ENCODE measurements at regions not wholly inside any gene's neighbourhood (a gene's known extent, or its start where the extent isn't known, plus 50 kb on each side); places are given as distances from the start of the nearest gene placed in this dataset.

DNA sequence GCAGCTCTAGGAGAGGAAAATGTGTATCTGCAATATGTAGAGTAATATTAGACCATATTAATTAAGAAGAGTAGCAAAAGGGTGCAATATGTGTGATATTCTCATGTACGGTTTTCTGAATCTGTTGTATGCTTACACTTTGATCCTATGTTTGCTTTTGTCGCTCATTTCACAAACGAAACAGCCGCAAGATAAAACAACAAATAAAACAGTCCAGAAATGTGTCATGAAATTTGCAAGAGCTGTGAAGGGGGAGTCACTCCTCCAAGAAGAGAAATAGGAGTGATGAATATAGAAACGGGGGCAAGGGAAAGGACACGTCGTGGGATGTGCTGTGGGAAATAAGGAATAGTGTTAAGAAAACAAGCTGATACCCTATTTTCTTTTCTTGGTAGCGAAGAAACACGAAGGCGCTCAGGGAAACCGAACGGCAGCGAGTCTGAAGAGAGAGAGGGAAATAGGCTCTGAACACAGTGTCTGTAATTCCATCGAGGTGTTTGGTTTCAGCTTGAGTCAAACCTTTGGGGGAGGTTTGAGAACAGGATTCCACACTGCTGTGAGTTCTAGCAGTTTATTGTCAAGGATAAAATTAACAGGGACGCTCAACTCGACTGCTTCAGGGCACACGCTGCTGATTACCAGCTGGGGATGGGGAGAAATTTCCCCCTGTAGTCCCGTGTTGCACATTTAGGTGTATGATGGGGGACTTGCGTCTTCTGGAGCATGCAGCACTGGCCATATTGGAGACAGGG, 595.6 kb upstream of the TENM3 start:
- no peak for DNase-seq

DNA sequence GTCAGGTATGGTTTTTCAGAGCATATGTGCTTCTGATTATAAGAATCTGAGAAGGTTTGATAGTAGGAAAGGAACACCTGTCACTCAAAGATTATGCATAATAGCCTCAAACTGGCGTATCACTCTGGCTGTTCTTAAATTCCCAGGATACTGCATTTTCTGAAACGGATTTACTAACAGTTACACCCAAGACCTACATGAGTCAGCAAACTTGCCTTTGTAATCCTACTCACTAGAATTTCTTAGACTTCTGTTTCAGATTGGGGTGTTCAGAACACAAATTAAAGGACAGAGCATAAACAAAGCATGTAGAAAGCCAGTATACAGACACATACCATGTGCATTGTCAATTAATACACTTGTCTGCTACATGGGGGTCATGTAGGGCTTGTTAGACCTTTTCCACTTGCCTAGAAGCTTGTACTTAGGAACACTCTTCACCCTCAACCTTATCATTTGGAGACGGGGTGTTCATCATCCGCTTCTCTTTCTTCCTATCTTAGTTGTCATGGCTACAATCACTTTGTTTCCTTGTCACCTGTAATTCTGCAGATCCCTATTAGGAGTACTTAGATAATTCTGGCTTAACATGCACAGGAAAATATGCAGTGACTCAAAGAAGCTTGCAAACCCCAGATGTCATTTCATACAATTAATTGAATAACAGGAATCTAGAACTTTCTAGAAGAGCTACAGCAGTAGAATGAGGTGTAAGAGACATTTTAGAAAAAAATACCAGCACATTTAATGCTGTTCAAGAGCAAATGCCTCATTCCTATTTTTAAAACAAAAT, 593.0 kb upstream of the TENM3 start:
- no peak for DNase-seq

DNA sequence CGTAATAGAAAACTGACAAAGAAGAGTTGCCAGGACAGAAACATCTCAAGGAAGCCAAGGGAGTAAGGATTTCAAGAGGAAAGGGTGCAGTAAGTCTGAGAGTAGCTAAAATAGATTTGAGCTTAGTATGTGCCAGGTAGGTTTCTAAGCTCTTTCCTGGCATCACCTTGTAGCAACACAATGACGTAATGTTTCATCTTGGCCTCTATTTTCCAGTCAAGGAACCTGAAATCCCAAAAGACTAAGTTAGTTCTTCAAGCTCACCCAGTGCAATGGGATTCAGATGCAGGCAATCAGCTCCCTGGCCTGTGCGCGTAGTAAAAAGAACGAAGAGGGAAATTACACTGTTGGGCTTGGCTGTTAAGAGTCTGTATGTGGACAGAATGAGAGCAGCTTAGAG, 586.5 kb upstream of the TENM3 start:
- no peak for DNase-seq

DNA sequence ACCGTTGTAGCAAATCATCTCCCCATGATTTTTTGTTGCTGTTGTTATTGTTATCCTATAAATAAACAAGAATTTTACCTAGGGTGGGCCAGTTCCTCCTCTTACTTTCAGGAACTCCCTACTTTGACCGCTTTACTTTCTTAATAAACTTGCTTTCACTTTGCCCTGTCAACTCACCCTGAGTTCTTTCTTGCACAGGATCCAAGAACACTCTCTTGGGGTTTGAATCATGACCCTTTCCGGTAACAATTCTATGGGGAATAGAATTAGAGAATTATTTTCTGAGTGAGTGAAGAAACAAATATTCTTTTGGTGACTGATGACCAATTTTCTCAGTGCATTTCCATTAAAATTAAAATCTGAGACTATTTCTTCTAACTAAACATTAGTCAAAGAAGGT, 584.0 kb upstream of the TENM3 start:
- no peak for DNase-seq

DNA sequence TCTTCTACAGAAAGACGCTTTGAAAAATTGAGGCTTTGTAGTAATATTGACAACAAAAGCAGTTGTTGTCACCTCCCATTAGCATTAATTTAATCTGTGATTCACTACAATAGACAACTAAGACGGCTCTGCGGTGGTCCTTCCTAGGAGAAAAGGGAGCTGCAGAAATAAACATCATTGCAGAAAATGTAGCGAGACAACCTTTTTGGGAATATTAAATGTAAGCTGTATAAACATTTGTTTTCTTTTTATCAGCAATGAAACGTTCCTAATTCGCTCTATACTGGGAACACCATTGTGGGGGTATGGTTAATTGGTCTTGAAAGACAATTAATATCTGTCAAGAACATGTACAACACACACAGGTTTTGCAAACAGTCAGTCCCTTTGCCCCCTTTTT, 583.3 kb upstream of the TENM3 start:
- no peak for DNase-seq

DNA sequence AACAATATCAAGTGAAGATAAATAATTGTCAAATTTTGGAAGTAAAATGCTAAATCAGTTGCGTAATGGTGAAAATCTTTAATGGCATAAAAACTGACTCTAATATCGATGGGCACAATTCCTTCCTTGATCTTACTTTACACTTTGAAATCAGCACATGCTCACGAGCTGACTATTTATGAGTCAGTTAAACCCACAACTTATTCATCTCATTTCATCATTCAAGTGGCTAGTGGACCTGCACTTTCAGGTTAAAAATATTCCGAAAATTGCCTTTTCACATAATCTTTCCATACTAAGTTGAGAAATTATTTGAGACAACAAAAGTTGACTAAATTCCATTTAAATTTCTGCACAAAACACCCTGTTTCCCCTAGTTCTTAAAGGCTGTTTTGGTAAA, 582.1 kb upstream of the TENM3 start:
- no peak for DNase-seq

DNA sequence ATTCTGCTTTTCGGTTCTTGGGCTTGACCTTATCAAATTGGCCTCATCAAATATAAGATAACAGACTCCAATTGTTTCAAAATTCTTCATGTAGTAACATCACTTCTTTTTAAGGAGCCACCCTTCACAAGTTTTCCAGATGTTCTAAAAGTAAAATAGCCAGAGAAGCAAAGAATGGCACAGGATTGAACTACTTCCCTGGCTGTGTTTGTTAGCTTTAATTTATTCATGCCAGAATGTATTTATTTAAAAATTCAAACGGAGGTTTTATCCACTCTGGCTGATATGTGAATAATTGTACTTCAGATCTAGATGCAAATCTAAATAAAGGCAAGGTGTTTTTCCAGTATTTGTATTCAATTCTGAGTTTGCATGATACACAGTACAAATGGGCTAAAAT, 581.3 kb upstream of the TENM3 start:
- DNase-seq = no peak

DNA sequence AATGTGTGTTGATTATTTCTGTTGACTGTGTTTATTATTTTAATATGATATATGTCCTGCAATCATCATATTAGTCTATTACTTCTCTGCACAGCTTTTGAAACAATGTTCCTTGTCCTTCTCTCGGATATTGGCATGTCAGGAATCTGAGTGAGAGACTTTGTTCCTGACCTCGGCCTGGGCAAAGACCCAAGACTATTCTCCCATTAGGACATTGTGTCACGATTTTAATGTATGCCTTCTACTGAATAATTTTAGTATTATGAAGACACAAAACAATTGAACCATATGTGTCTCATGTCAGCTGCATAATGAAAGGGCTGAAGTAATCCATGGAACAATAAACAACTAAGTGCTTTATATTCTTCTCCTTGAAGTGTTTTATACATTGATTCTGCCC, 580.8 kb upstream of the TENM3 start:
- DNase-seq = no peak

DNA sequence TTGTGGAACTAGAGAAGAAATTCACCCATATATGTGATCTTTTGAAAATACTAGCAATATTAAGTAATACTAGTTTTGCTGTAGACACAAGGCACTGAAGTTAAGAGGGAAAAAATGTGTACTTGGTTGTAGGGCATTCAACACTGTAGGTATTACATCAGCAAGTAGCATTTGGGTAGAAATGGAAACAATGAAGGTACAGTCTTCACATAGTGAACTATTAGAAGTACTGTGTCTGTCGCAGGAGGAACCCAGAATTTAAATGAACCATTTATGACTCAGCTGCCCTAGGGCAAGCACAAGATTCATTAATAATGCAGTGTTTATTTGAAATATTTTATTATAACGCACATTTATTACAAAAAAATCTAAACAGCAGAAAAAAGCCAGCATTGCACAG, 572.7 kb upstream of the TENM3 start:
- DNase-seq = no peak

DNA sequence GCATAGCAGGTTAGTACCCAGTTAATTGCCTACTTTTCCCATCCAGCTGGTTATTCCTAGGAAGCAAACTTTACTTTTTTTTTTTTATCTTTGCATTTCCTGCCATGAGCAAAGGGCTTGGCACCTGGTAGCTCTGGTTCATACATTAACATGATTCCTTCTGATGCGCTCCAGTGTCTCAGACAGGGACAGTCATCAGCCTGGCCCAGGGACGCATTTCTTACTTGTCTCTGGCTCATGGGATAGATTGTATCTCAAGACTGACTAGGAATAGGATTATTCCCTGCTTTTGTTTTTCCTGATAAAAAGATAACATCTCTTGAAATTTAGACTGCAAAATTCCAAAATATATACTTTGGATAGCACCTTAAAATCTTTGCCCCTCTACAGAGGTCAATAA, 571.5 kb upstream of the TENM3 start:
- no peak for DNase-seq

DNA sequence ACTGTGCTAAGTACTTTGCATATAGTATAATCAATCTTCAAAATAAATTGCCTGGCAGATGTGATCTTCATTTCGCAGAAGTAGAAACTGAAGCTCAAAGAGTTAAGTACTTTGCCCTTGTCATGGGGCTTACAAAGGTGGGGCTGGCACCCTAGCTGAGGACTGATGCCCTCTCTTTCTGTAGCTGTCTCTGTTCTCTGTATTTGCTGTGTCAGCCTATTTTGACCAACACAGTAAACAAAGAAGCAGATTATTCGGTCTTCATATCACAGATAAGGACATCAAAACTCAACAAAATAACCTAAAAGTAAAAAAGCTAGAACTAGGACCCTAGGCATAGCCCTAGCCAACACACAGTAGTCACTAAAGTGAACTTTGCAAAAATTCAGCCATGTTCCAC, 570.5 kb upstream of the TENM3 start:
- no peak for DNase-seq

DNA sequence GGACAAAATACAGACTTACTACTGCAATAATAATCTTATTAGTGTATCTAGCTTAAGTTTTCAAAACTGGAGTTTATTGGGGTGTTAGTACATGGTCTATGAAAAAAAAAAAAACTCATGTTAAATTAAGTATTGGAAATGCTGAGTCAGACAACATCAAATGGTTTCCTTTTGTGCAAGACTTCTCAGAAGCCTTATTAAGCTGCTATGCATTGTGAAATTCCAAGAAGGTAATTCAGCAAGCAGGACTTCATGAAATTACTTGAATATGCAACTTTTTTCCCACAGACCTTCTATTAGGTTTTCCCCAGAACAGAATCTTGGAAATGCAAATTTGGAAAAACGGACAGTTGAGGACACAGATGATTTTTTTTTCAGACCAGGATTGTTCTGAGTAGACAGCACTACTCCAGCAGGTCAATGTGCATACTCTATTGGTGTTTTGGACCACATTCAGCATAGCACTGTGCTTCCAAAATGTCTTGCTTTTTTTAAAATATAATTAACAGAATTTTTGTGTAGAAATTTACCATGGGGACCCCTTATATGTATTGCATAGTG, 568.8 kb upstream of the TENM3 start:
- no peak for DNase-seq

DNA sequence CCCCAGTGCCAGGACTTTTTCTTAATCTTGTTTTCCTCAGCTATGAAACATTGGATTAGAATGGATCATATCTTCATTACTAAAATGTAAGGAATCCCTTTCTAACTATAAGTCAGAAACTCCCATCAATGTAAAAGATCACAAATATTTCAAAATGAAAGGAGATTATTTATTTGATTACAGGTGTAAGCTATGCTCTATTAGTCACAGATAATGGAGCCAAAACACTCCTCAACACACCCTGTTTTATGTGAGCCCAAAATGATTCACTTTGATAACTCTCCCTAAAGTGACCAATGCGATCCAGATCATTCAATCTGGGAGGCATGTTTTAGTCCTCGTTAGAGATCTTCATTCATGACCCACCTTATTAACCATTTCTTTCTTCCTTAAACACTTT, 566.7 kb upstream of the TENM3 start:
- no peak for DNase-seq

DNA sequence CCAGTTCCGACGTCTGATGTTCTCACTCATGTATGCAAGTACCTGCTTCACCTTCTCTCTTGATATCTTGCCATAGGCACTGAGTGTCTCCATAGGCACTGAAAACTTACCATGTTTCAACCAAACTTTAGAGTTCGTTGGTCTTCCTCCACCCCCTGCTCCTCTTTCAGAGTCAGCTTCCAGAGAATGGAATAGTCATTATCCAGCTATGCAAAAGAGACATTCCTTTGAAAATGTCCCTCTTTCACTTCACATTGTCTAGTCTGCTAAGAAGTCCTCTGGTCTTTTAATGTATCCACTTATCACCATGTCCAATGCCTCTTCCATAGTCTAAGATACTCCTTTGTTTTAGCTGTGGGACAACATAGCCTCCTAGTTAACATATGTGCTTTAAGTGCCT, 566.0 kb upstream of the TENM3 start:
- DNase-seq = no peak

DNA sequence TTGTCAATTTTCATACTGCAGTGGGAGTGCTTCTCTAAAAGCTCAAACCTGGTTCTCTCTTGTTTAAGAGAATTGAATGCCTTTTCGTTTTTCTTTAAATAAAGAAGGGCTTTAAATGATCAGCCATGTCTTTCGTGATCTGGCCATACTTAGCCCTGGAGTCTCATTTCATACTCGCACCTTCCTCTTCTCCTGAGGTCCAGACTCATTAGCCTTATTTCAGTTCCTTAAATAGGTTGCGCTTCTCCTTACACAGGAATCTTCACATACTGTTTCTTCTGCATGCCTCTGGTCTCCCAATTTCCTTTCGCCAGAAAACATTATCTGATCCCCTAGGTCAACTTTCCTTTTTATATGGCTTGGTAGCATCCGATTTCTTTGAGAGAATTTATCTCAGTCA, 565.6 kb upstream of the TENM3 start:
- no peak for DNase-seq

DNA sequence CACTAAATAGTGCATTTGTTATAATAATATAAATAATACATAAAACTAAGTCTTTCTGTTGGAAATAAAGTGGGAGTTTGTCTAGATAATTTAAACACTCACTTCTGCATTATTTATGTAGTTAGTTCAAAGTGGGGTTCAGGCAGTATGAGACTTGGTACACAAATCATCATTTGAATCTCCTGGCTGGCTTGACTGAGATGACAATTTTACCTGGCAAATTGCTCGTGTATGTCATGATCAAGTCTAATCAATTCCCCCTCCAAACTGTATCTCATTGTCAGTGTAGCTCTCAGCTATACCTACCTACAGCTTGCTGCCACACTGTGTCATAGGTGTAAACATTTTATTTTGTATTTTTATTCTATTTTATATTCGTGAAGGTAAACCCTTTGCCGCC, 563.4 kb upstream of the TENM3 start:
- no peak for DNase-seq

DNA sequence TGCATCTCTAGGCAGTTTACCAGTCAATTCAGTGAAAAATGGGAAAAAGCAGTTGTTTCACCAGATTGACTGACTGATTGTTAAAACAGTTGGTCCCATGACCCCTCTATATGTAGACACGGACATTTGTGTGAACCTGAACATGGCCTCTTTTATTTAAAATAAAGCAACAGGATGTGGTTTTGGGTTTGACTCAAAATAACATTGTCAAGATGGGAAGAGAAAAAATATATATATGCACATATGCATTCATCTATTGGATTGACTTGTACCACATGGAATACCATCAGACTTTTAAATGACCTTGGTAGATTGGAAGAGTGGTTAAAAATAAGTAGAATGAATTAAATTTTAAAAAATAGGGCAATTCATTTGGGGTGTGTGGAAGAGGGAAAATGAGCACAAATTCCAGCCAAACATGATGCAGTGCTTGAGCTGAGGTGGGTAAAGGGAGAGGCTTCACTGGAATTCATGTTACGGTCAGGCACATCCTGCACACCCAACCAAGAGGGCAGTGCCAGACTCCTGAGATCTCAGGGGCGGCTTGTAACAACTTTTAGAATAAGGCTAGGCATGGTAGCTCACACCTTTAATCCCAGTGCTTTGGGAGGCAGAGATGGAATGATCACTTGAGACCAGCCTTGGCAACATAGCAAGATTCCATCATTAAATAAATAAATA, 560.7 kb upstream of the TENM3 start:
- no peak for DNase-seq

DNA sequence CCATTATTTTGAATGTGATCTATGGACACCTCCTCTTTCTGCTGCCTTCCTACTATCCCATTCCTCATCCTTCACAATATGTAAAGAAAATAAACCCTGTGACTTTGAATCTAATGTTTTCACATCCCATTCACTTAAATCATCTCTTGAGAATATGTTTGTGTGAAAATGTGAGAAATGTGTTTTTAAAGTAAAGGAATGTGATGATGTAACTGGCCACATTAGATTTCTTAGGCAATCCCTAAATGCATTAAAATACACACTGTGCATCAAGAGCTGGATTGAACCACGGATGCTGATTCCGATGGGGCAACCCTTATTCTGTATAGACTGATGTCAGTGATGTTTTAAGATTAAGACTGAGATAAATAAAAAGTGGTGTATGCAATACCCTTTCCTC, 558.9 kb upstream of the TENM3 start:
- no peak for DNase-seq

DNA sequence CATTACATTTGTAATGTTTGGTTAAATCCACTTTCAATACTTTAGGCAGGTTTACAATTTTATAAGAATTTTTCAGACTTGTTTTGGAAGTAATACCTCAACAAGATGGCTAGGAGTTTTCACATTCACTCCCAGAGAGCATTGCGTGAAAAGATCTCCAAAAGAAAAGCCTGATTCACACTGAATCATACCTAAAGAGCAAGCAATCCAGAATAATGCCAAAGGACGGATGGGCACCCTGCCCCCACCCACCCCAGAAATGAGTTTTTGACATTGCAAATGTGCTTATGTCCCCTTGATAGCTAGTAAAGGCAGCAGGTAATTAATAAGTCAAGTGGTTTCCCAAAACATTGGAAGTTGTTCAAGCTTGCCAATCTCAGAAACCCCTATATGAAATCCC, 557.7 kb upstream of the TENM3 start:
- DNase-seq = no peak

DNA sequence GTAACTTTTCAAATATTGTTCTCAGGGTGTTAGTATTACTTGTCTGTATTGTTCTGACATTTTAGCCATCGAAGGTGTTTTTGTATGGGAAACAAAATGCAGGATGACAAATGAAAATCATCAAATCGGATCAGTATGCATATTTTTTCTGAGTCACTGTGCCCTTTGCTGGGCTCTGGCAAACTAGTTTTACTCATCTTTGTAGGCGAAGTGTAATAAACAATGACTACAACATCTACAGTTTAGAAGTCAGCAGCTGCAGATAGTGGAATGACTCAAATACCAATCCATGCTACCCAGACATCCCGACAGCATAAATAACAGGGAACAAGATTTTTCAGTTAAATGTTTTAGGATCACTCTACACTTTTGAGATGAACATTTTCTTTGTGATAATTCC, 557.3 kb upstream of the TENM3 start:
- no peak for DNase-seq

DNA sequence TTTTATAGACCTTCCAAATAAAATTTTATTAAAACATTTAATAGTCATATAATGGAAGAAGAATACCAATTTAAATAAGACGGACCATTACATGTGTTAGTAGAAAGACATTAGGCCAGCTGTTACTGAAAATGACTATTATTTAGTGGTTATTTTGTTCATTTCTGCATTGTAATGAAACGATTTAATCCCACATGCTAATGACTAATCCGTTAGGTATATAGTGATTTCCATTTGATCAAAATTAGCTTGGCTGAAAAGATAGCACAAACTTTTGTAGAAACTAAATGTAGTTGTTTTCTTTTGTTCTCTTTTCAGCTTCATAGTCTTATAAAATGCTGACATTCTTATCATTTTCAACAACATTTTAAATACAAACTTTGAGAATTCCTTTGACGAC, 556.1 kb upstream of the TENM3 start:
- DNase-seq = no peak

DNA sequence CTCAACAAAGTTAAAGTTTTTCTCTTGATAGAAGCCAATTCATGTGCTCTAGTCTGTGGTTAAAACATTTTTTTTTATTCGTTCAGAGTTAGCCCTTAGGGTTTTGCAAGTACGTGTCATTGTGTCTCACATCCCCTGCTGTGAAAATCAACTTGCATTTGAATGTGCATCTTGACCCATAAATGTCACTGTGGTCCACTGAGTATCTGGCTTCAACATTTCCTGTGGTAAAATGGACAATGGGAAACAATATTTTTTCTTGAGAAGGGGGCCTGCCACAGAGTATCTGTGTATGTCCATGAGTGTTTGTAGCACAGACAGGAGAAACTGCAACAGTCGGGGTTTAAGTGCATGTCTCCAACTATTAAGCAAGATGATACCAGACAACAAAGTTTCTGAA, 554.8 kb upstream of the TENM3 start:
- DNase-seq = no peak

DNA sequence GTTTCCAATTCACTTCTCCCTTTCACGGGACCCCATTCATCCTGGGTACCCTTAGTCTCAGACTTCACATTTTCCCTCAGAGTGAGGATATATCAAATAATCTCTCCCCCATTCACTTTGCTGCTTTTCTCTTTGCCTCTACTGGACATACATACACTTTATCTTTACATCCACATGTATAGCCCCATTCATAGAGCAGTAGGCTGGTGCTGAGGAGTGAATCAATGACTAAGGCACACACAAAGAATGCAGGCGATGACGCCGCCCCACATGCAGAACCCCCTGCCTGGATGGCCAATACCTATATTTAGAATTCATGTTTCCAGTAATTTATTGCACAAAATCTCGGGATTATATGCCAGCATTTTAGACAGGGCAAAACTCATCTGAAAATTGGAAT, 554.3 kb upstream of the TENM3 start:
- DNase-seq = no peak

DNA sequence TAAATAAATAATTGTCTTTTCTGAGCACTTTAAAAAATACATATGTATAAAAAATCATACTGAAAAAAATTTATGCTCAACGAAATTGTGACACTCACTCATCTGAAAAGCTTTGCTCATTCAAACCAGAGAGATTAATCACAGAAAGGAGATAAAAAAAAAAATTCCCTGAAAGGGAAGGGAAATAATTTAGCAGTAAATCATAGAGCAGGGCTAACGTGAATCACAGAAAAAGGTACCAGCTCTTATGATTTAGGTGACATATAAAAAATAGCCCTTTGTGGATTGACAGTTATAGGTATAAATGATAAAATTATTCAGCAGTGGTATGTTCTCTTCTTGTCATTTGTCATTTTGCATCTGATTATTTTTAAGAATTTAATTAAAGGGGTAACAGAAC, 552.7 kb upstream of the TENM3 start:
- DNase-seq = no peak

Measured in activated T-cell treated with anti-CD3 and anti-CD28 coated beads, Interleukin-2, amount 50 U/mL, for 1 hour (primary cell).